GDM1 (cell line): ENCODE measurements at regions not wholly inside any gene's neighbourhood (a gene's known extent, or its start where the extent isn't known, plus 50 kb on each side); places are given as distances from the start of the nearest gene placed in this dataset.

Experiments used
- DNase-seq: peaks from one replicate; lab custom pipeline; 2025; lab: John Stamatoyannopoulos, UW

GRCh38 chr2:111652681-111653080 is 231.3 kb downstream of the ANAPC1 start:
- no peak for DNase-seq

DNA sequence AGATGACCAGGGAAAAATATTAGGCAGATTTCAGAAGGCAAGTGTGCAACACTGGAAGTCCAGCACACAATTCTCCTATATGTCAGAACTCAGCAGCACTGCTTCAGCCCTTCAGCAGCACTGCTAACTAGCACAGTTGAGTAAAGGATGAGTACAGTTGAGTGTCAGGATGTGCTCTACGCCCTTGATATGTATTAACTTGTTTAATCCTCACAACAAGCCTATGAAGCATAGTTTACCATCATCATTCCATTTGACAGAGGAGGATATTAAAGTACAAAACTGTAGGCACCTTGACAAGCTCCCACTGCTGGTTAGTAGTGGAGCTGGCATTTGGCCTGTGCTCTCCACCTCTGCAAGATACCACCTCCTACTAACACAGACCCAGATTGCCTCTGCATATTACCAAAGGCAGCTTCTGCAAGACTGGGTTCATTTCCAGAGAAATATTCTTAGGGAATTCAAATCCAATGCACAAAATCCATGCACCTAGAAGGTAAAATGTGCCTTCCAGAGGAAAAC is 230.8 kb downstream of the ANAPC1 start:
- no peak for DNase-seq

DNA sequence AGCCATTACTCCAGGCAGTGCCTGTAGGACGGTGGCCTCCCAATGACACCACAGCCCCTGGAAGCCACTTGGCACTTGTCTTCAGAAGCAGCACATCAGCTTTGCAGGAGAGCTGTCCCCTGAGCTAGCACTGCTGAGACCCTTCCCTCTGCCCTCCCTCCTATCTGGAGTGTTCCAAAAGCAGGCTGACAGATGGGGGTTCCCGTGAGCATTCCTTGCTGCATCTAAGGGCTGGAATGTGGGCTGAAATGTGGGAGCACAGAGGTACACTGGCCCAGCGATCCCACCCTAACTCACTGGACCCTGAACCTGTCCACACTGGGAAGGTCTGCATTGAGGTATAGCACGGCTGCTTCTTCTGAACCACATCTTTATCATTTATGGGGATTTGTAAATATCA is 230.1 kb downstream of the ANAPC1 start:
- DNase-seq = no peak

DNA sequence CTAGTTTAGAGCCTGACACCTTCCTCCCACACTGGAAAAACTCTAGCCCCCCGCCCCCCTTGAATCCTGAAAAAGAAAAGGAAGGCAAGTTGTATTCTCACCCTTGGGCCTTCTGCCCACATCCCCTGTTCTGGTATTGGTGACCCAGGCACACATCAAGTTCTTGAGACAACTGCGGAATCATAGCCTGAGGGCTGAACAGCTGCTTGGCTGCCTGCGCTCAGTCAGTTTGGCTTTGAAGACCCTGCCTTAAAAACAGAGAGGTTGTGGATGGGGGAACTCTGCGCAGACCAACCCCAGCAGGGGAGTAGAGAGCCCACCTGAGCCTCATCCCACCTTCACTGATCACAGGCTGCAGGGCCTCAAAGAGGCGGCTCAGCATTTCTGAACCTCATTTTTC is 229.2 kb downstream of the ANAPC1 start:
- DNase-seq = no peak

- DNase-seq = no peak
Measured at GRCh38 chr2:111656436-111656835, 227.6 kb downstream of the ANAPC1 start.

DNA sequence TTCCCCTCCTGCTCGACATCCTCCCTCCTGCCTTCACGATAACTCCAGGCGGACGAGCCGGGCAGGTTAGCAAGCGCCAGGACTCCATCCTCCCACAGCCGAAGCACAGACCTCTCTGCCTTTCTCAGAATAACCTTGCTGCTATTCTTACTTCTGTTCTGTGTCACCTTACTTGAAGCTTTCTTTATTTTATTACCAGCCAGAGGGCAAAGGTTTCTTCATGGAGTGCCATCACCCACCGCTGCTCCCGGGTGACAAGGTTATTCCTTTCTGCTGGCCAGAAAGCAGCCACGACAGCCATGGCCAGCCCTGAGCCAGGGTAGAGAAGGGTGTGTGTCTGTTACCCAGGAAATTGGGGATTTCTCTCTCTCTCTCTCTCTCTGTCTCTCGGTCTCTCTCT is 227.1 kb downstream of the ANAPC1 start:
- DNase-seq = no peak

- DNase-seq = no peak
Measured at GRCh38 chr2:111657351-111657975, 226.5 kb downstream of the ANAPC1 start.

DNA sequence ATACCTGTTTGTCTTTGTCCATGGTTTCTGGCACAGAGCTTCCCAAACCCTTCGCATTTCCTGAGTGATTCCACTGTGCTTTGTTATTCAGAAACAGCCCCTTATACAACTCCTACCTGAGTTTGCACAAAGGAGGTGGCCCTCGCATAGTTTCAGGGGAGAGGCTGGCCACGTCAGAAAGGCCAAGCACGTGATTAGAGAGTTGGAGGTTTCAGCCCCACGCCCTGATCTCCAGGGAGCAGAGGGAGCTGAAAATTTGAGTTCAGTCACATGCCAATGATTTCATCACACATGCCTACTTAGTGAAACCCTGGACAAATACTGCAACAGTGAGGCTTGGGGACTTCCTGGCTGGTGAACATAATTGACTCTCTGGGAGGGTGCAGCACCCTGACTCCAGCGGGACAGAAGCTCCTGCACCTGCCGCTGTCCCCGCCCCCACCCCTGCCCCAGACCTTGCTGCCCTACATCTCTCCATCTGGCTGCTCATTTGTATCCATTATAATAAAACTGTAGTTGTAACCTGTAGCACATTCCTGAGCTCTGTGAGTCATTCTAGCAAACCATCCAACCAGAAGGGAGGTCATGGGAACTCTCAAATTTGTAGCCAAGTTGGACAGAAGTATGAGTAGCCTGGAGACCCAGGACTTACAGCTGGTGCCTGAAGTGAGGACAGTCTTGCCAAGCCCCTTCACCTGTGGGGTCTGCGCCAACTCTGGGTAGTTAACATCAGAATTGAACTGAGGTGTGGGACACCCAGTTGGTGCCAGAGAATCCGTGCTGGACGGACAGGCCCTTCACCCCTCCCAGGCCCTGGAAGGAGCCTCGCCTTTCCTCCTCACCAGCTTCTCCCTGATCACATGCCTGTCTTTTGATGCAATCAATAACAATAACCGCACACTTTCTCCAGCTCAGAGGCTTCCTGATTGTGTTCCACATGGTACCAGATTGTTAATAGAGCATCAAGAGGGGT is 224.3 kb downstream of the ANAPC1 start:
- DNase-seq = no peak

DNA sequence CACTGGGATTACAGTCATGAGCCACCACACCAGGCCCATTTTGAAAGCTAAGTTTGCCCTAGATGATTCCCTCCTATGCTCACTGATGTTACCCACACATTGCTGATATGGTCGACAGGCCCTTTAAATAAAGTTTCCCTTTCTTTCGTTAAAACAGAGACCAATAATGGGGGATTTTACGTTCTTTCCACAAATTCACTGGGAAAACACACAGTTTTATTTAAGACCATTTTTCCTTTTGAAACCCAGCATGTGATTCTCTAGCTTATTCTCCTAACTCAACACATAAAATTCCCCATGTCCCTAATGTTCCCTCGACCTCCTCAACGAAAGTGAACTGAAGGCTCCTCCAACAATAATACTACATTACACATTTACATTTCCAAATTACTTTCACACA is 223.2 kb downstream of the ANAPC1 start:
- DNase-seq = no peak

DNA sequence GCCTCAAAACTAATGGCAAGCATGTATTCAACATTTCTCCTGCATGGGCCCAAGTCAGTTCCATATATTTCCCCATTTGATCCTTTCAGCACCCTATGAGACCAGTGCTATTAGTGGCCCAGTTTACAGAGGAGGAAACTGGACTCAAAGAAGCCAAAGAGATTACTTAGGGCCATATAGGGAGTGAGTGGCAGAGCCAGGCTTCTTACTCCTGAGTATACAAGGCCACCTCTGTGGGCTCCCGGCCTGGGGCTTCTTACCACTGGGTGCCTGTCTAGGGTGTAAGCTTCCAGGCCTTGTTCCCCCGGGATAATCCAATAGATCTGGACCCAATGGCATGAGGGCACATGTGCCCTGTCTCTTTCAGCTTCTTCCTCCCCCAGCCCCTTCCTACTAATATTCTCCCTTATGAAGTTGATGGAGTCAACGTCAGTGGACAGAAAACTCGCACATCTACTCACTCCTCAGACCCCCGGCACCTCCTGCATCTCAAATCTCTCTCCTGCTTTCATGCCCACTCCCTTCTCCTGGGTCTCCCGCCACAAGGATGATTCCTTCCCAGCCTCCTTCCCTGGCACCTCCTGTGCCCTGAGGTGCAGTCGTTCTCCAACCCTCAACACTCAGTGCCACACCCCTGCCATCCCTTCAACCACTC is 222.6 kb downstream of the ANAPC1 start:
- DNase-seq = no peak

DNA sequence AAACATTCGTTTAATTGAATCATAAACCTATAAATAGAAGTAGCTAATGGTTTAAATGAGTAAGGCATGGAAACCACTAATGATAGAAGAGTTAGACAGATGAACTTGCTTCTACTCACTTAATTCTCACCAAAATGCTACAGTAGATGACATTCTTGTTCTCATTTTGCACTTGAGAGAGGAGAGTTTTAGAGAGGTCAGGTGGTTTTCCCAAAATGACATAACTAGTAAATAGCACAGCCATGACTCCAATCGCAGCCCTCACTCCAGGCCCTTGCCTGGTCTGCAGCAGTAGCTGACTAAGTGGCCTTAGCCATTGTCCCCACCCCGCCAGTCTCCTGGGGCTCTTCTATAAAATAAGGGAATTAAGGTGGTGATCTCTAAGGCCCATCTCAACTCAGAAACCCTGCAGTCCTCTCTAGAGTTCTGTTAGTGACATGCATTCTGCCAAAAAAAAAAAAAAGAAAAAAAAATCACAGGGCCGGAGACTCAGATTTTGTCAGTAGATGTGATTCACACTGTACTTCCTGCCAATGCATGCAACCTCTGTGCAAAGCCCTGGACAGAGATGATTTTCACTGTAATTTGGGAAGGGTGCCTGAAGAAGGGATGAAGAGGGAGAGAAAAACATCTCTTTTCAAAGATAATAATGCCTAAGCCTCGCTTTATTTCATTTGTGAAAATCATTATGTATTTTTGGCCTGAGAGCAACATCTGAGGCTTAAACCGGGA is 221.8 kb downstream of the ANAPC1 start:
- DNase-seq = no peak

DNA sequence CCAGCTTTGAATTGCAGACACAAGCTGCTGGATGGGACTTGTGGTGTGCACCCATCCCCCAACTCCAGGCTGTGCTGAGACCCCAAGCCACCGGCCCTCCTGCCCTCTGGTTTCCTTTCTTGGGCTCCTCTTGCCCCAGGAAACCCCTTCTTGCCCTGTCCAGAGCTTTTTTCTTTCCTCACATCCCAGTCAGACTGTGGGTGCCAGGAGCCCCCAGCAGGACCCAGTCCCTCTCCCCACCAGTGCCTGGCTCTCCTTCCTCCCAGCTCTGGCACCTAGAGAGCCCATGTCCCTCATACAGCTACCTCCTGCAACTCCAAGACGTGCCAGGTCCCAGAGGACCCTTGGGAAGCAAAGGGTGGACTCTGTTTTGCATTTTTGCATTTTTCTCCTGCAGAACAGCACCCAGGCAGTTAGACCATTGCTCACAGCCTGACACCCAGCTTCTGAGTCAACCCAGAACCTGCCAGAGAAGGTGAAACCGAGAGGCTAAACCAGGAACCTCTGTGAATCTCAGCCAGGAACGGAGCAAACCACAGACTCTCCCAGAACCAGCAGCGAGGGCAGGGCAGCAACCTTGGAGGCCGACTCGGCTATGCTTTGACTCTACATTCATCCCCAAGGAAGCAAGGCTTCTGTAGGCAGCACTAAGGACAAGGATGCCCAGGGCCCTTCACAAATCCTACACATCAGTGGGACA is 221.1 kb downstream of the ANAPC1 start:
- DNase-seq = no peak

- DNase-seq = no peak
Measured at GRCh38 chr2:111663471-111664274, 220.3 kb downstream of the ANAPC1 start.

DNA sequence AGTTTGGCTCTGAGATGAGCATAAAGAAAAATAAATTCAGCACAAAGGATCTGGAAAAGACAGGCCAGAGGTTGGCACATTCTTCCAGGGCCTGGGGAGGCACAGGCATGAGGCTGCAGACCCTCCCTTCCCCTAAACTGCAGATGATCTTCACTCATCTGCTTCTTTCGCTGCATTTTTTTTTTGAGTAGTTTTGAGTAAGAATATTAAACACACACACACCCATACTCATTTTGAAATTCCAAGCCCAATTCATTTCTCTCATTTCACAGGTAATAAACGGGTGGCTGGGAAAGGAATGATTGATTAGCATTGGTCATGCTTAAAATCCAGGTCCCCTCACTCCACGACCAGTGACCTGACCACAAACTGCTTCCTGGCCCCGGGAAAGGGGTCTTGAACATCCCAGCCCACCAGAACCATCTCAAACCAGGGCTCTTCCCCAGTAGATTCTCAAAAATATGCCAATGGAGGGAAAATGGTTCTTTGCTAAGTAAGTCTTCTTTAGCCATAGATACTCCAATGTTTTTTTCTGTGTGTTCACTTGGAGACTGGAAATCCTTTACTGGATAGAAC is 219.6 kb downstream of the ANAPC1 start:
- no peak for DNase-seq

GRCh38 chr2:111665011-111665410 is 219.0 kb downstream of the ANAPC1 start:
- DNase-seq = no peak

- no peak for DNase-seq
Measured at GRCh38 chr2:111665551-111666116, 218.4 kb downstream of the ANAPC1 start.

DNA sequence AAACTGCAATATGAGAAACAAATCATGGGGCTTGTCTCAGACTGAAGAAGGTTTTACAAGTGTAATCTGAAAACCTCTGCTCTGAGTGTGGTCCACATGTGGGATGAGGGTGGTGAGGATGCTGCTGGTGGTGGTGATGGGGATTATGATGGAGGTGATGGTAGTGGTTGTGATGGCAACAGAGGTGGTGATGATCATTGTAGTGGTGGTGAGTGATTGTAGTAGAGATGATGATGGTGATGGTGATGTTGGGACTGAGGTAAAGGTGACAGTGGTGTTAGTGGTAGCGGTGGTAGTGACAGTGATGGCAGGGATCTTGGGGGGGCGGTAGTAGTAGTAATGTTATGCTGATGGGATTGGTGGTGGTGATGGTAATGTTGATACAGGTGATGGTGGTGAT is 217.8 kb downstream of the ANAPC1 start:
- no peak for DNase-seq

GRCh38 chr2:111667001-111667400 is 217.0 kb downstream of the ANAPC1 start:
- no peak for DNase-seq

DNA sequence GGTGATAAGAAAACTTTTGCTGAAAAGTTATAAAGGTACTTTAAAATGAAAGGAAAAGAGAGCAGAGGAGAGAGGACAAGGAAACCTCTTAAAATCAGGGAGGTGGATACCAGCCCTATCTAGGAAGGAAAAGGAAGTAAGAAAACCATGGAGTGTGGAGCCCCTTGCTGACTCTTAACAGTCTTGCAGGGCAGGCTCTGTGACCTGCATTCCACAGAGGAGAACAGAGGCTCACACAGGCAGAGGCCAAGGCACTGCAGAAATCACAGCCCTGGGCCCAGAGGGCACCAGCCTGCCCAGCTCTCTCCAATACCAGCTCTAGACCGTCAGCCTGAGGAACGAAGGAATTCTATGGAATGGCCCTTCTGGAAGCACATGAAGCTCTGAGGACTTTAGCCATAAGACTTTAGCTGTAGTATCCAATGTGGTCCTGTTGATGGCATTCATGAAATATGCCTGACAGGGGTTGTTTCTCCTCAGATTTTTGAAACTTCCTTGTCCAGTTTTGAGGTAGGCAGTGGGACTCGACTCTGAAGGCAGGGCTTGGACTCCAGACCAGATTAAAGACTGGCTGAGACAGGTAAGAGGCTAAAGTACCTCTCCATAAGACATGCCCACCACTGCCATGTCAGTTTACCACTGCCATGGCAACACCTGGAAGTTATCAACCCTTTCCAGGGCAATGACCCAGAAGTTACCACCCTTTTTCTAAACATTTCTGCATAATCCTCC is 216.3 kb downstream of the ANAPC1 start:
- peak; percentile 35 for DNase-seq
